ENCODE measurements at regions not wholly inside any gene's neighbourhood (a gene's known extent, or its start where the extent isn't known, plus 50 kb on each side); places are given as distances from the start of the nearest gene placed in this dataset.

- no peaks in the 10 kb centered on the region for H3K36me3 ChIP-seq (ENCODE audit: control insufficient read depth in 2 of 2, insufficient read depth in 2 of 2, low read length in 1 of 2)
- no peaks in the 10 kb centered on the region for H3K9me3 ChIP-seq (ENCODE audit: control insufficient read depth in 2 of 2, insufficient read depth in 1 of 2, low read length in 1 of 2)
- H3K27me3 ChIP-seq (ENCODE audit: control insufficient read depth in 2 of 2, insufficient read depth in 1 of 2, low read length in 1 of 2): no peaks in the 10 kb centered on the region
- no peaks in the 10 kb centered on the region for H3K4me1 ChIP-seq (ENCODE audit: control insufficient read depth in 2 of 2, insufficient read depth in 2 of 2, low read length in 2 of 2)
- H3K27ac ChIP-seq (ENCODE audit: low read depth in 1 of 2, low read length in 1 of 2): no peak overlapping the region
- 93% methylated on average over 3 of the region's 3 CpGs for WGBS
- no peak overlapping the region for H3K4me3 ChIP-seq (ENCODE audit: low read length in 2 of 2)
- DNase-seq (ENCODE audit: low read depth in 6 of 9, low spot score in 9 of 9): no peak
These were observed 628.2 kb upstream of the KLF4 start for GRCh38 chr9:108117795-108118194.

- DNase-seq (ENCODE audit: low read depth in 6 of 9, low spot score in 9 of 9): no peak
- 96% methylated on average over 2 of the region's 2 CpGs for WGBS
These were observed 627.7 kb upstream of the KLF4 start for GRCh38 chr9:108117306-108117705.

GRCh38 chr9:108113596-108113995 is 624.0 kb upstream of the KLF4 start:
- DNase-seq (ENCODE audit: low read depth in 6 of 9, low spot score in 9 of 9): no peak
- H3K4me1 ChIP-seq (ENCODE audit: control insufficient read depth in 2 of 2, insufficient read depth in 2 of 2, low read length in 2 of 2): no peaks in the 10 kb centered on the region
- H3K36me3 ChIP-seq (ENCODE audit: control insufficient read depth in 2 of 2, insufficient read depth in 2 of 2, low read length in 1 of 2): no peaks in the 10 kb centered on the region
- 68% methylated on average over 2 of the region's 2 CpGs for WGBS
- H3K27ac ChIP-seq (ENCODE audit: low read depth in 1 of 2, low read length in 1 of 2): no peak overlapping the region
- no peaks in the 10 kb centered on the region for H3K27me3 ChIP-seq (ENCODE audit: control insufficient read depth in 2 of 2, insufficient read depth in 1 of 2, low read length in 1 of 2)
- H3K9me3 ChIP-seq (ENCODE audit: control insufficient read depth in 2 of 2, insufficient read depth in 1 of 2, low read length in 1 of 2): no peaks in the 10 kb centered on the region
- H3K4me3 ChIP-seq (ENCODE audit: low read length in 2 of 2): no peak overlapping the region

More at GRCh38 chr9:108117306-108117705, 627.7 kb upstream of the KLF4 start:
- H3K27me3 ChIP-seq (ENCODE audit: control insufficient read depth in 2 of 2, insufficient read depth in 1 of 2, low read length in 1 of 2): no peaks in the 10 kb centered on the region
- no peak overlapping the region for H3K4me3 ChIP-seq (ENCODE audit: low read length in 2 of 2)
- H3K9me3 ChIP-seq (ENCODE audit: control insufficient read depth in 2 of 2, insufficient read depth in 1 of 2, low read length in 1 of 2): no peaks in the 10 kb centered on the region
- no peaks in the 10 kb centered on the region for H3K36me3 ChIP-seq (ENCODE audit: control insufficient read depth in 2 of 2, insufficient read depth in 2 of 2, low read length in 1 of 2)
- no peaks in the 10 kb centered on the region for H3K4me1 ChIP-seq (ENCODE audit: control insufficient read depth in 2 of 2, insufficient read depth in 2 of 2, low read length in 2 of 2)
- no peak overlapping the region for H3K27ac ChIP-seq (ENCODE audit: low read depth in 1 of 2, low read length in 1 of 2)

GRCh38 chr9:108109927-108110690 is 620.5 kb upstream of the KLF4 start:
- WGBS: 95% methylated on average over 5 of the region's 5 CpGs
- no peaks in the 10 kb centered on the region for H3K36me3 ChIP-seq (ENCODE audit: control insufficient read depth in 2 of 2, insufficient read depth in 2 of 2, low read length in 1 of 2)

GRCh38 chr9:108108852-108109448 is 619.4 kb upstream of the KLF4 start:
- no peaks in the 10 kb centered on the region for H3K36me3 ChIP-seq (ENCODE audit: control insufficient read depth in 2 of 2, insufficient read depth in 2 of 2, low read length in 1 of 2)
- no peaks in the 10 kb centered on the region for H3K4me1 ChIP-seq (ENCODE audit: control insufficient read depth in 2 of 2, insufficient read depth in 2 of 2, low read length in 2 of 2)
- DNase-seq (ENCODE audit: low read depth in 6 of 9, low spot score in 9 of 9): no peak
- H3K4me3 ChIP-seq (ENCODE audit: low read length in 2 of 2): no peak overlapping the region
- no peaks in the 10 kb centered on the region for H3K27me3 ChIP-seq (ENCODE audit: control insufficient read depth in 2 of 2, insufficient read depth in 1 of 2, low read length in 1 of 2)
- 89% methylated on average over 2 of the region's 2 CpGs for WGBS
- no peaks in the 10 kb centered on the region for H3K9me3 ChIP-seq (ENCODE audit: control insufficient read depth in 2 of 2, insufficient read depth in 1 of 2, low read length in 1 of 2)
- no peak overlapping the region for H3K27ac ChIP-seq (ENCODE audit: low read depth in 1 of 2, low read length in 1 of 2)

More at GRCh38 chr9:108109927-108110690, 620.5 kb upstream of the KLF4 start:
- H3K4me1 ChIP-seq (ENCODE audit: control insufficient read depth in 2 of 2, insufficient read depth in 2 of 2, low read length in 2 of 2): no peaks in the 10 kb centered on the region
- no peak overlapping the region for H3K27ac ChIP-seq (ENCODE audit: low read depth in 1 of 2, low read length in 1 of 2)
- H3K27me3 ChIP-seq (ENCODE audit: control insufficient read depth in 2 of 2, insufficient read depth in 1 of 2, low read length in 1 of 2): no peaks in the 10 kb centered on the region
- H3K4me3 ChIP-seq (ENCODE audit: low read length in 2 of 2): no peak overlapping the region
- H3K9me3 ChIP-seq (ENCODE audit: control insufficient read depth in 2 of 2, insufficient read depth in 1 of 2, low read length in 1 of 2): no peaks in the 10 kb centered on the region
- no peak for DNase-seq (ENCODE audit: low read depth in 6 of 9, low spot score in 9 of 9)

GRCh38 chr9:108108280-108108851 is 618.8 kb upstream of the KLF4 start:
- H3K27ac ChIP-seq (ENCODE audit: low read depth in 1 of 2, low read length in 1 of 2): no peak overlapping the region
- WGBS: 94% methylated on average over 4 of the region's 4 CpGs

GRCh38 chr9:108105885-108106284 is 616.3 kb upstream of the KLF4 start:
- 92% methylated on average over 5 of the region's 5 CpGs for WGBS
- no peak for DNase-seq (ENCODE audit: low read depth in 6 of 9, low spot score in 9 of 9)
- Histone ChIP-seq H3K9me3 (ENCODE audit: control insufficient read depth in 2 of 2, insufficient read depth in 1 of 2, low read length in 1 of 2) (no peaks in the 10 kb centered on the region), H3K36me3 (ENCODE audit: control insufficient read depth in 2 of 2, insufficient read depth in 2 of 2, low read length in 1 of 2) (no peaks in the 10 kb centered on the region), H3K4me3 (ENCODE audit: low read length in 2 of 2) (no peak overlapping the region), H3K4me1 (ENCODE audit: control insufficient read depth in 2 of 2, insufficient read depth in 2 of 2, low read length in 2 of 2) (no peaks in the 10 kb centered on the region), H3K27me3 (ENCODE audit: control insufficient read depth in 2 of 2, insufficient read depth in 1 of 2, low read length in 1 of 2) (no peaks in the 10 kb centered on the region), H3K27ac (ENCODE audit: low read depth in 1 of 2, low read length in 1 of 2) (no peak overlapping the region)

More at GRCh38 chr9:108108280-108108851, 618.8 kb upstream of the KLF4 start:
- H3K9me3 ChIP-seq (ENCODE audit: control insufficient read depth in 2 of 2, insufficient read depth in 1 of 2, low read length in 1 of 2): no peaks in the 10 kb centered on the region
- no peak for DNase-seq (ENCODE audit: low read depth in 6 of 9, low spot score in 9 of 9)
- no peak overlapping the region for H3K4me3 ChIP-seq (ENCODE audit: low read length in 2 of 2)
- H3K36me3 ChIP-seq (ENCODE audit: control insufficient read depth in 2 of 2, insufficient read depth in 2 of 2, low read length in 1 of 2): no peaks in the 10 kb centered on the region
- no peaks in the 10 kb centered on the region for H3K4me1 ChIP-seq (ENCODE audit: control insufficient read depth in 2 of 2, insufficient read depth in 2 of 2, low read length in 2 of 2)
- H3K27me3 ChIP-seq (ENCODE audit: control insufficient read depth in 2 of 2, insufficient read depth in 1 of 2, low read length in 1 of 2): no peaks in the 10 kb centered on the region

GRCh38 chr9:108104991-108105390 is 615.4 kb upstream of the KLF4 start:
- Histone ChIP-seq H3K9me3 (ENCODE audit: control insufficient read depth in 2 of 2, insufficient read depth in 1 of 2, low read length in 1 of 2) (no peaks in the 10 kb centered on the region), H3K27me3 (ENCODE audit: control insufficient read depth in 2 of 2, insufficient read depth in 1 of 2, low read length in 1 of 2) (no peaks in the 10 kb centered on the region), H3K4me3 (ENCODE audit: low read length in 2 of 2) (no peak overlapping the region), H3K4me1 (ENCODE audit: control insufficient read depth in 2 of 2, insufficient read depth in 2 of 2, low read length in 2 of 2) (no peaks in the 10 kb centered on the region), H3K36me3 (ENCODE audit: control insufficient read depth in 2 of 2, insufficient read depth in 2 of 2, low read length in 1 of 2) (no peaks in the 10 kb centered on the region), H3K27ac (ENCODE audit: low read depth in 1 of 2, low read length in 1 of 2) (no peak overlapping the region)
- WGBS: 87% methylated on average over 1 of the region's 1 CpG
- no peak for DNase-seq (ENCODE audit: low read depth in 6 of 9, low spot score in 9 of 9)

- 97% methylated on average over 1 of the region's 1 CpG for WGBS
- H3K4me1 ChIP-seq (ENCODE audit: control insufficient read depth in 2 of 2, insufficient read depth in 2 of 2, low read length in 2 of 2): no peaks in the 10 kb centered on the region
These were observed 613.6 kb upstream of the KLF4 start for GRCh38 chr9:108103046-108103693.

More at GRCh38 chr9:108103046-108103693, 613.6 kb upstream of the KLF4 start:
- Histone ChIP-seq H3K9me3 (ENCODE audit: control insufficient read depth in 2 of 2, insufficient read depth in 1 of 2, low read length in 1 of 2) (no peaks in the 10 kb centered on the region), H3K27me3 (ENCODE audit: control insufficient read depth in 2 of 2, insufficient read depth in 1 of 2, low read length in 1 of 2) (no peaks in the 10 kb centered on the region), H3K4me3 (ENCODE audit: low read length in 2 of 2) (no peak overlapping the region), H3K36me3 (ENCODE audit: control insufficient read depth in 2 of 2, insufficient read depth in 2 of 2, low read length in 1 of 2) (no peaks in the 10 kb centered on the region), H3K27ac (ENCODE audit: low read depth in 1 of 2, low read length in 1 of 2) (no peak overlapping the region)
- DNase-seq (ENCODE audit: low read depth in 6 of 9, low spot score in 9 of 9): no peak
